Epithelial cell of esophagus (primary cell): ENCODE measurements at regions not wholly inside any gene's neighbourhood (a gene's known extent, or its start where the extent isn't known, plus 50 kb on each side); places are given as distances from the start of the nearest gene placed in this dataset.

ENCODE experiments used
- DNase-seq: peaks from one replicate; pipeline ENCODE4 v3.0.0; 2010; ENCODE audit warnings: low read depth
- H3K4me3 ChIP-seq: 2 replicates; pipeline ENCODE4 v1.5.1; 2011; ENCODE audit warnings: mild to moderate bottlenecking, low read length, control low read depth
- TF ChIP-seq, protein P1 (sequence below): IDR thresholded peaks from 2 replicates; pipeline ENCODE4 v1.5.1; 2011; ENCODE audit warnings: low read depth, mild to moderate bottlenecking, low read length, control low read depth, inconsistent platforms; ENCODE audit not compliant: insufficient read depth; ENCODE audit errors: missing control alignments

DNA sequence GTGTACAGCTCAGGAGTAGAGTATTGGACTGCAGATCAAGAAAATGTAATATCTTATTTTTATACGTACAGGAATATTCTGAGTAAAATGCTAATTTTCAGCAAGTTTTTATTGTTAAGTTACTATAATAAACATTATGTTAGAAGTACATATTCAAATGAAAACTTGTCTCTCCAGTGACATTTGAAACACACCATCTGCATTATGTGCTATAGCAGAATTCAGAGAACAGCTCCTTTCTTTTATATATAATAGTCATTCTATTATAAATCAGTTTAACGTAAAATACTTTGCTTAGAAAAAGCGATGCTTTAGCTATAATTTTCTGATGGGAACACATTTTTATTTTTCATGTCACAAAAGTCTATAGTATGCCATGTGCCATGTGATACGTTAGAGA, 249.0 kb downstream of the PTPRC start:
- H3K4me3 ChIP-seq, result no peak overlapping the region
- TF ChIP-seq, protein P1, sequence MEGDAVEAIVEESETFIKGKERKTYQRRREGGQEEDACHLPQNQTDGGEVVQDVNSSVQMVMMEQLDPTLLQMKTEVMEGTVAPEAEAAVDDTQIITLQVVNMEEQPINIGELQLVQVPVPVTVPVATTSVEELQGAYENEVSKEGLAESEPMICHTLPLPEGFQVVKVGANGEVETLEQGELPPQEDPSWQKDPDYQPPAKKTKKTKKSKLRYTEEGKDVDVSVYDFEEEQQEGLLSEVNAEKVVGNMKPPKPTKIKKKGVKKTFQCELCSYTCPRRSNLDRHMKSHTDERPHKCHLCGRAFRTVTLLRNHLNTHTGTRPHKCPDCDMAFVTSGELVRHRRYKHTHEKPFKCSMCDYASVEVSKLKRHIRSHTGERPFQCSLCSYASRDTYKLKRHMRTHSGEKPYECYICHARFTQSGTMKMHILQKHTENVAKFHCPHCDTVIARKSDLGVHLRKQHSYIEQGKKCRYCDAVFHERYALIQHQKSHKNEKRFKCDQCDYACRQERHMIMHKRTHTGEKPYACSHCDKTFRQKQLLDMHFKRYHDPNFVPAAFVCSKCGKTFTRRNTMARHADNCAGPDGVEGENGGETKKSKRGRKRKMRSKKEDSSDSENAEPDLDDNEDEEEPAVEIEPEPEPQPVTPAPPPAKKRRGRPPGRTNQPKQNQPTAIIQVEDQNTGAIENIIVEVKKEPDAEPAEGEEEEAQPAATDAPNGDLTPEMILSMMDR, result no peak
- no peak for DNase-seq

DNA sequence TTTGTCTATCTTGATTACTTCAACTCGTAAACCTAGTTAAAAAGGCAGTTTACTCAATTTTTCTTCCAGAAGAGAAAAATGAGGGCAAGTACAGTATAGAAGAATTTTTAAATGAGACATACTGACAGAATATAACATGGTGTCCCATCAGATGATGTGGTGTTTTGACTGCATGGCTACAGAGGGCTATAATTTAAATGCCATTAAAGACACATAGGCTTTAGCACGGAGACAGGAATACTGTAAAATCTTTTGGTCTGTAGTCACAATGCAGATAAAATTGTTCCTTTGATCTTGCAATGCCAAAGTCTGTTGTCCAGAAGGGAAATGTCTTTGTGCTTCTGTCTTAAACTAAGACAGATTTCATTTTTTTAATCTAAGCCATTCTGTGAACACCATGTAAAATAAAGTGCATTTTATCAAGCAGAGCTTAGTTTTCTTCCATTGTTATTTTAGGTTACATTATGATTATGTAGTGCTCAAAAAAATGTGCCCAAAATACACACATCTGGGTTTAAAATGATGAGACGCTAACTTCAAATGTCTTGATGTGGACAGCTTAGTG, 249.6 kb downstream of the PTPRC start:
- TF ChIP-seq, protein P1, result no peak
- H3K4me3 ChIP-seq, result no peak overlapping the region
- DNase-seq, result no peak

DNA sequence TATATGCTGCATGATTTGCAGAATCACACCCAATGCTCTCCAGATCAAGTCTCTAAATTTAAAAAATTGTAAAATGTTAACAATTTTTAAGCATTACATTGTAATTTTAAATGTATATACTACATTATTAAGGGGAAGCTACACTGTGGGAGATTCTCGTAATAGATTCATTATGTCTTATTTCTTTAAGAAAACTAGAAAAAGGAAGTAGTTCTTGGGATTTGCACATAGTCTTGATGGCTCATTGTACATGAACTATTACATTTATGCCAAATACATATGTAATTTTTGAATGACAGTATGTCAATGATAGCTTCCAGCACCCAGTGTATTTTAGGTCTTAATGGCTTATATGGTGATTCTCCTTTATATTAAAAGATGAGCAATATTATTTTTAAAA, 250.3 kb downstream of the PTPRC start:
- TF ChIP-seq, protein P1, result no peak
- DNase-seq, result no peak
- H3K4me3 ChIP-seq, result no peak overlapping the region

DNA sequence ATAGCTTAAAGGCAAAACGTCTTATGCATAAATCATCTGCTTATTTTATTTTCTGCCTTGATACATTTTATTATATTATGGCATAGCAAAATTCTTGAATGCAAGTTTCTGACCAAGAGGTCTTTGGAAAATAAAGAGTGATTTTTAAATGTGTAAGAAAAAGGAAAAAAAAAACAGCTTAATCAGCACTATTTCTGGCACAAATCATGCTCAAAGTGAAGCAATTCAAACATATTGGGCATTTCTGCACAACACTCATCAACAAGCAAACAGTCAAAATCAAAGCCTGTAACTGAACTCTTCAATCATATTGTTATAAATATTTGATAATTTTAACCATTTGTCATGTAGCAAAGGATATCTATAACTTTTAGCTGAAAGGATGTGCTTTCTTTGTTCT, 250.9 kb downstream of the PTPRC start:
- DNase-seq, result no peak
- TF ChIP-seq, protein P1, result no peak
- H3K4me3 ChIP-seq, result no peak overlapping the region

DNA sequence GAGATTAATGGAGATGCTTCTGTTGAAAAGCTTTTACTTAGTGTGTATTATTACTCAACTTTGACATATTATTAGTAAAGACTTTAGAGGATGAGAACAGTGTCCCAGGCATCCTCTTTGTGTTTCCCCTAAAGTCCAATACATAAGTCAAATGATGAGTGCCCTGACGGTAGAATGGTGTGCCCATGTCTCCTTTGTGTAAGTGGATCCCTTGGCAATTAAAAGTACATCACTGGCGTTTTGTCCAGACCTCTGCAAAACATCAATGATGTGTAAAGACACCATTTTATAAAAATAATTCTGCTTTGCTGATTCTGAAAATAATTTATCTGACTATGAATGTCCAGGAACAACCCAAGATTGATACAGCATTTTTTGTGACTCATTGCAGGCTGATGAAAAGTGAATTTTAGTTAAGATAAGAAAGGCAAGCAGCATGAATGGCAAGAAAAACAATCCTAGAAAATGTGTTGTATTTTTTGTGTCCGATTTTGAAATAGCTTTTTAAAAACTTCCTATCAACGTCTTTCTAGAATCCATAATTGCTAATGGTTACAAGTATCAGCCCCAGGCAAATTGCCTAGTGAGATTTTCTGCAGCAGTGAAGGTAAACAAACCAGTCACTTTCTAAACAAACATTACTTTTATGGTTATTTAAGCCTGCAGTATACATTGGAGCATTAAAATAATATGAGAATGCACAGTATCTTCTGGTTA, 251.5 kb downstream of the PTPRC start:
- TF ChIP-seq, protein P1, result no peak
- peak; percentile 52 for DNase-seq
- H3K4me3 ChIP-seq, result no peak overlapping the region

DNA sequence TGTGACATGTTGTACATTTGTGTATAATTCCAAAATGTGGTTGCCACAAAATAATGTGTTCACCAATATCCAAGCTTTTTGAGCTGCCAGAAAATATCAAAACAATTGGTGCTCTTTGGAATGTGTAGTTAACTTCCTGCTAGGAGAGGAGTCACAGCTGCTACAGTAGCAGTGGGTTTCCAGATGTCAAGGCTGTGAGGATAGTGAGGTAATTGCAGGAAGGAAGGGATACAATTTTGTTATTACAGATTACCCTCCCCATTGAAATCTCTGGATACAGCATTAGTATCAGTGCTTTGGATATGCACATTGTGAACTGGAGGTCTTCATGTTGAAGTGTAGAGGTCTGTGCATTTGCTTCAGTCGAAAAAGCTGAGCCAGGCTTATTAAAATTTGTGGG, 253.2 kb downstream of the PTPRC start:
- TF ChIP-seq, protein P1, result no peak
- DNase-seq, result no peak

DNA sequence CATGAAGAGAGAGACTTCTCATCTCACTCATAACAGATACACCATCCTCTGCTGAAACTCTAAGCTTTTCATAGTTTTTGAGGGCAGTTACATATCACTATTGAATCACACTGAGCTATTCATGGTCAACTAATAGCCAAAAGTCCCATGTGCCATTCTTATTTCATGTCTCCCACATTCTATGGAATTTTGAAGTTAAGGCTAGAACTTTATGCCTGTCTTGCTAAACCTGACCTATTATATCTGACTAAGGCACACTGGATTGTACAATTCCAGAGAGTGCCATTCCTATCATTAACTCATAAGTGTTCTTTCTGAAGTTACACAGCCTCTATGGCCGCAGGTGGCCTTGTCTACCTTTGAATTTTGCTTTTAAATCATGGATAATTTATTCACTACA, 254.3 kb downstream of the PTPRC start:
- TF ChIP-seq, protein P1, result no peak
- DNase-seq, result no peak
- no peak overlapping the region for H3K4me3 ChIP-seq

More for the DNA sequence above, 253.2 kb downstream of the PTPRC start:
- no peak overlapping the region for H3K4me3 ChIP-seq
